NCI-H2196 (cell line): ENCODE measurements at regions not wholly inside any gene's neighbourhood (a gene's known extent, or its start where the extent isn't known, plus 50 kb on each side); places are given as distances from the start of the nearest gene placed in this dataset.

ENCODE experiments used
- DNase-seq: peaks from one replicate; lab custom pipeline; 2025; ENCODE audit not compliant: unreplicated experiment; lab: John Stamatoyannopoulos, UW

DNA sequence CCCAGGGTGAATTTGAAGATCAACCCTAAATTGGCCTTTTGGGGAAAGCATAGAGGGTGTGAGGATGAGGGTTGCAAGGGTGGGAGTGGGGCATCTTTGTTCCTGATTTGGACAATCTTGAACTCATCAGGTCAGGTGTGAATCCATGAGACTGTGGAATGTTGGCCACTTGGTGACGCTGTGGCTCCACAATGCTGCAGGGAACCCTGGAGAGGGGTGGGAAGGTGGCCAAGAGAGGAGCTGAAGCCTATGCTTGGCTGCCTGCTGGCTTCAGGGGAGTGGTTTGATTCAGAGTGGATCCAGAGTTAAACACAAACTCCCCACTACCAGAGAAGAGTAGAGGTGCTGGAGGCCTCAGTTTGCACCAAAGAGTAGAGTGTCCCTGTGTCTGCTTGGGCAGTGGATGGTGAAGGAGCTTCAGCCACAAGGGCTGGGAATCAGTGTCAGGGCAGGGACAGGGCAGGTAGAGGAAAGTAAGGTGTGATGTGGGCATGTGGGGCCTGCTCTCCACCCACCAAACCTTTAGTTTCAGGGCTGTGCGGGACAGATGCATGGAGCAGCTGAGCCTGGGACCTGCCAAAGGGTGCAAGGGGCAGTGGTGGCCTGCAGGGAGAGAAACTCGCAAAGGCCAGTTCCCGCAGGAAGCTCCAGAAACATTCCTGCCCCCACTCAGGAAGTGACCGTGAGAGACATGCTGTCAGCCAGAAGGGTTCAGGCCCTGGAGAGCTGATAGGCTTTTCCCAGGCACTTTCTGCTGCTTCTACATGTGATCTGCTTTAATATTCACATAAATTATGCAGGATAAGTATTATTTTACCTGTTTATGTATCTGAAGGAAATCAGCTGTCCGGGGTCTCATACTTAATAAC lies 81.0 kb upstream of the PRSS58 start:
- peak; percentile 21 for DNase-seq

GRCh38 chr7:142337054-142338001 lies 79.5 kb upstream of the PRSS58 start:
- no peak for DNase-seq

- DNase-seq, result no peak
Observed at GRCh38 chr7:142334806-142335205, 76.9 kb upstream of the PRSS58 start.

- no peak for DNase-seq
Observed at GRCh38 chr7:142334236-142334635, 76.4 kb upstream of the PRSS58 start.

- no peak for DNase-seq
Observed at GRCh38 chr7:142332421-142332820, 74.6 kb upstream of the PRSS58 start.

DNA sequence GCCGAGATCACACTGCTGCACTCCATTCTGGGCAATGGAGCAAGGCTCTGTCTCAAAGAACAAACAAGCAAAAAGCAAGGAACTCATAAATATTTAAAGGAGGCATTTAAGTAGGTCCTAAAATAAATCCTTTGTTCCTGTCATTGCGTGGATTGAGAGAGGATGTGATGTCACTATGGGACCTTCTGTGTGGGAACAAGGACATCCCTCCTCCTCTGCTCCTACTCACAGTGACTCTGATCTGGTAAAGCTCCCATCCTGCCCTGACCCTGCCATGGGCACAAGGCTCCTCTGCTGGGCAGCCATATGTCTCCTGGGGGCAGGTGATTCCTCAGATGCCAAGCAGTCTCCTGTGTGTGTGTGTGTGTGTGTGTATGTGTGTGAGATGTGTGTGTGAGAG lies 74.1 kb upstream of the PRSS58 start:
- DNase-seq, result no peak

- no peak for DNase-seq
Observed at GRCh38 chr7:142329062-142329790, 71.4 kb upstream of the PRSS58 start.

- no peak for DNase-seq
Observed at GRCh38 chr7:142328551-142328950, 70.7 kb upstream of the PRSS58 start.

- no peak for DNase-seq
Observed at GRCh38 chr7:142327628-142328405, 70.0 kb upstream of the PRSS58 start.

DNA sequence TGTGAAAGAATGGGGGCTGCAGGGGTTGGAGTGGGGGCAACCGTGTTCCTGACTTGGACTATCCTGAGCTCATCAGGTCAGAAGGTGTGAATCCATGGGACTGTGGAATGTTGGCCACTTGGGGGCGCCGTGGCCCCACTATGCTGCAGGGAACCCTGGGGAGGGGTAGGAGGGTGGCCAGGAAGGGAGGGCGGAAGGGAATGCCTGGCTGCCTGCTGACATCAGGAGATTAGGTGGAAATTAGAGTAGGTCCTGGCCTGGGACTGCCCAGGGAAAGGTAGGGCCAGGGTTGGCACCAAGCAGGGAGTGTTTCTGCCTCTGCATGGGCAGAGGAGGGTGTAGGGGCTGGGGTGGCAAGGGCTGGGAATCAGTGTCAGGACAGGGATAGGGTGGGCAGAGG lies 65.8 kb upstream of the PRSS58 start:
- DNase-seq, result no peak

- no peak for DNase-seq
Observed at GRCh38 chr7:142321391-142321790, 63.5 kb upstream of the PRSS58 start.

GRCh38 chr7:142320883-142321282 lies 63.0 kb upstream of the PRSS58 start:
- no peak for DNase-seq

GRCh38 chr7:142319970-142320369 lies 62.1 kb upstream of the PRSS58 start:
- no peak for DNase-seq

DNA sequence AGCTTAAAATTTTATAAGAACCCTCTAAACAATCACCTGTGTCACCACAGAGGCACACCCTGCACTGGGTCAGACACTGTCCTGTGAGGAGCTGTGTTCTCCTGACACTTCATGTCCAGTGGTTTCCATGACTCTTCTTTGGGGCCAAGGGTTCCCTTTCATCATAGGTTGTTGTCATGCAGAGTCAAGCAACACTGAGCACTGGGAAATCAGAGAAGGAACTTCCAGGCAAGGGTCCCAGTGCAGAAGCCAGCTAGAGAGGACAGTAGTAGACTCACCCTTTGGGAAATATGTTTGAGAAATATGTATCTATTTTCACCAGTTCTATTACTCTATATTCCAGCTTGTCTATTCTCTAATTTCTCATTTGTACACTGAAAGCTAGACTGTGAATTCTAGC lies 56.4 kb upstream of the PRSS58 start:
- DNase-seq, result no peak

GRCh38 chr7:142313528-142313927 lies 55.7 kb upstream of the PRSS58 start:
- DNase-seq, result no peak

DNA sequence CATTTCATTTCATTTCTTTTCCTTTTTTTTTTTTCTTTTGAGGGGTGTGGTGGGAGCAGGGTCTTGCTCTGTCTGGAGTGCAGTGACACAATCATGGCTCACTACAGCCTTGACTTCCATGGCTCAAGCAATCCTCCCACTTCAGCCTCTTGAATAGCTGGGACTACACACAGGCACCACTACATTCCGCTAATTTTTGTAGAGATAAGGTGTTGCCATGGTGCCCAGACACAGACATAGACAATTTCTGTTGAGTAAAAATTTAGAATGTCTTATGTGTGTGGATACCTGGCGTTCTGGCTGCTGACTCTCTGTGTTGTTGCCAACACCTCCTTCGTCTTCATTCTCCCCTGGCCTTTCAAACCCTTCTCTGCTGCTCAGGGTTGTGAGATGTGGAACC lies 54.0 kb upstream of the PRSS58 start:
- no peak for DNase-seq

- no peak for DNase-seq
Observed at GRCh38 chr7:142308918-142309317, 51.1 kb upstream of the PRSS58 start.

- no peak for DNase-seq
Observed at GRCh38 chr7:142308326-142308725, 50.5 kb upstream of the PRSS58 start.
